C4-2B (cell line): ENCODE measurements at regions not wholly inside any gene's neighbourhood (a gene's known extent, or its start where the extent isn't known, plus 50 kb on each side); places are given as distances from the start of the nearest gene placed in this dataset.

Experiments
- ZFX ChIP-seq: fragments of 450-650 bp; IDR thresholded peaks from 2 replicates; pipeline ENCODE4 v1.6.1; 2017
- TF ChIP-seq, protein P1 (sequence below): fragments of 450-650 bp; conservative IDR thresholded peaks from 2 replicates; pipeline ENCODE4 v1.5.1; 2017; ENCODE audit warnings: mild to moderate bottlenecking

DNA sequence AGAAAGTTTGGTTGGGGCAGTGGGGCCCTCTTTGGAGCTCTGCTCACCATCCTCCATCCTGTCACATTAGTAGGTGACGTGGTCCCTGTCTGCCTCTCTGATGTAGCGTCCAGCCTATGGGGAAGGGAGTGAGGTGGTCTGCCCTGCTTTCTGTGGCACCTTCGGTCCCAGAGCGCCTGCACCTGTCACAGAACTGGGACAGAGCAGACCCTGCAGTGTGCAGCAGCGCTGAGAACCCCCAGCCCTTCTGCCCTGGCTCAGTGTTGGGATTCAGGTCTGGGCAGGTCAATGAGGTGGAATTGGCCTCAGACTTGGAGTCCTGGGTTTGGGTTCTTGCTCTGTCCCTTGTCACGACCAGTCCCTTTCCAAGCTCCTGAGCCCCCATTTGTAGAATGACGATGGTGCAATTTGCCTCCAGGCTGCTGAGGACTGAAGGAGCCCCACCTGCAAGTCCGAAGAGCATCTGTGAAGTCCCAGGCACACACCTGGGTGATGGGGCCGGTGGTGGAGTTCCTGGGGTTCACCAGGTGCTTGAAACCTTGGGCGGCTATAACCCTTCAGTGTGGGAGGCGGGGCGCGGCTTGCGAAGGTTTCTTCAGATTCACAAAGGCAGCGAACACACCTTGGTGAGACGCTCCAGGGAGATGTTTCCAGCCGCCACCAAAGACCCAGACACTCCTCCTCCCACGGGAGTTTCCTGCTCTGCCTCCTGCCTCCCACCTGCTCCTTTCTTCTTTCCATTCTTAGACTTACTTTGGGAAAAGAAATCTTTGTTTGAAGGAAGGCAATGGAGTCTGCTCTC, 265.4 kb upstream of the HDAC4 start:
- TF ChIP-seq, protein P1, sequence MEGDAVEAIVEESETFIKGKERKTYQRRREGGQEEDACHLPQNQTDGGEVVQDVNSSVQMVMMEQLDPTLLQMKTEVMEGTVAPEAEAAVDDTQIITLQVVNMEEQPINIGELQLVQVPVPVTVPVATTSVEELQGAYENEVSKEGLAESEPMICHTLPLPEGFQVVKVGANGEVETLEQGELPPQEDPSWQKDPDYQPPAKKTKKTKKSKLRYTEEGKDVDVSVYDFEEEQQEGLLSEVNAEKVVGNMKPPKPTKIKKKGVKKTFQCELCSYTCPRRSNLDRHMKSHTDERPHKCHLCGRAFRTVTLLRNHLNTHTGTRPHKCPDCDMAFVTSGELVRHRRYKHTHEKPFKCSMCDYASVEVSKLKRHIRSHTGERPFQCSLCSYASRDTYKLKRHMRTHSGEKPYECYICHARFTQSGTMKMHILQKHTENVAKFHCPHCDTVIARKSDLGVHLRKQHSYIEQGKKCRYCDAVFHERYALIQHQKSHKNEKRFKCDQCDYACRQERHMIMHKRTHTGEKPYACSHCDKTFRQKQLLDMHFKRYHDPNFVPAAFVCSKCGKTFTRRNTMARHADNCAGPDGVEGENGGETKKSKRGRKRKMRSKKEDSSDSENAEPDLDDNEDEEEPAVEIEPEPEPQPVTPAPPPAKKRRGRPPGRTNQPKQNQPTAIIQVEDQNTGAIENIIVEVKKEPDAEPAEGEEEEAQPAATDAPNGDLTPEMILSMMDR, result no peak
- TF ChIP-seq ZFX, result no peak
